ENCODE measurements at regions not wholly inside any gene's neighbourhood (a gene's known extent, or its start where the extent isn't known, plus 50 kb on each side); places are given as distances from the start of the nearest gene placed in this dataset.

GRCh38 chrX:149992918-149993317 lies 54.6 kb upstream of the EOLA2 start:
- DNase-seq, result no peak

- DNase-seq, result no peak
These were observed 55.7 kb upstream of the EOLA2 start for GRCh38 chrX:149993989-149994388.

- DNase-seq, result no peak
These were observed 58.2 kb upstream of the EOLA2 start for GRCh38 chrX:149996515-149996914.

- DNase-seq, result no peak
These were observed 66.7 kb upstream of the EOLA2 start for GRCh38 chrX:150005027-150005426.

- no peak for DNase-seq
These were observed 69.1 kb upstream of the EOLA2 start for GRCh38 chrX:150007356-150007755.

- DNase-seq, result no peak
These were observed 74.5 kb upstream of the EOLA2 start for GRCh38 chrX:150012647-150013381.

GRCh38 chrX:150014525-150014924 lies 76.2 kb upstream of the EOLA2 start:
- no peak for DNase-seq

- DNase-seq, result no peak
These were observed 79.6 kb upstream of the EOLA2 start for GRCh38 chrX:150017868-150018267.

GRCh38 chrX:150018931-150019361 lies 80.7 kb upstream of the EOLA2 start:
- DNase-seq, result peak; percentile 55

GRCh38 chrX:150028692-150029091 lies 90.4 kb upstream of the EOLA2 start:
- no peak for DNase-seq

GRCh38 chrX:150032742-150033141 lies 94.5 kb upstream of the EOLA2 start:
- peak; percentile 59 for DNase-seq

GRCh38 chrX:150034788-150035187 lies 96.5 kb upstream of the EOLA2 start:
- no peak for DNase-seq

GRCh38 chrX:150035531-150035930 lies 97.2 kb upstream of the EOLA2 start:
- DNase-seq, result no peak

GRCh38 chrX:150036181-150036580 lies 97.9 kb upstream of the EOLA2 start:
- peak; percentile 81 for DNase-seq

GRCh38 chrX:150036641-150037040 lies 98.3 kb upstream of the EOLA2 start:
- no peak for DNase-seq

- DNase-seq, result no peak
These were observed 98.8 kb upstream of the EOLA2 start for GRCh38 chrX:150037041-150037440.

GRCh38 chrX:150038315-150038714 lies 100.0 kb upstream of the EOLA2 start:
- DNase-seq, result no peak

GRCh38 chrX:150038986-150039599 lies 100.8 kb upstream of the EOLA2 start:
- DNase-seq, result peak; percentile 59

- no peak for DNase-seq
These were observed 102.9 kb upstream of the EOLA2 start for GRCh38 chrX:150041208-150041607.

GRCh38 chrX:150044556-150044955 lies 106.3 kb upstream of the EOLA2 start:
- DNase-seq, result no peak

- DNase-seq, result no peak
These were observed 109.5 kb upstream of the EOLA2 start for GRCh38 chrX:150047818-150048217.

- no peak for DNase-seq
These were observed 111.4 kb upstream of the EOLA2 start for GRCh38 chrX:150049647-150050046.

GRCh38 chrX:150050387-150050786 lies 112.1 kb upstream of the EOLA2 start:
- no peak for DNase-seq

- no peak for DNase-seq
These were observed 112.8 kb upstream of the EOLA2 start for GRCh38 chrX:150051096-150051495.
